ENCODE measurements at regions not wholly inside any gene's neighbourhood (a gene's known extent, or its start where the extent isn't known, plus 50 kb on each side); places are given as distances from the start of the nearest gene placed in this dataset.
A peak's percentile ranks its signal among the peaks of the same experiment; 100 is the strongest.

- H2AFZ ChIP-seq (ENCODE audit: low read length): no peak overlapping the region
- H4K20me1 ChIP-seq (ENCODE audit: control insufficient read depth, insufficient read depth, insufficient read length): no peaks in the 10 kb centered on the region
Measured at GRCh38 chr10:52466464-52466863, 152.4 kb downstream of the DKK1 start.

More at GRCh38 chr10:52466464-52466863, 152.4 kb downstream of the DKK1 start:
- no peak overlapping the region for H2BK20ac ChIP-seq (ENCODE audit: low read depth, low read length, poor library complexity, severe bottlenecking)
- H3K56ac ChIP-seq (ENCODE audit: insufficient read length, low read depth, low read length): no peak overlapping the region
- no peaks in the 10 kb centered on the region for H3K9me3 ChIP-seq (ENCODE audit: control insufficient read depth, low read depth, low read length)
- Mint-ChIP-seq H3K27me3 (ENCODE audit: low read depth) (no peaks in the 10 kb centered on the region), H3K4me1 (peaks cover 20 to 26% of the 10 kb centered on the region in 2 experiments), H3K4me3 (no peak overlapping the region), H3K27ac (no peak overlapping the region), H3K9me3 (peaks cover 0 to 3% of the 10 kb centered on the region in 2 experiments; a peak in 1 of 5 replicates), H3K36me3 (ENCODE audit: insufficient read depth in 1 of 3, low read depth in 3 of 3) (0 out of 7 replicates have a peak, but pooled peaks cover 0 to 3% (median 0%) of the 10 kb centered on the region in 3 experiments)
- no peak overlapping the region for H3K4ac ChIP-seq (ENCODE audit: low read depth, low read length)
- no peak overlapping the region for H3K9ac ChIP-seq (ENCODE audit: extremely low read depth, insufficient read length, low read length)
- WGBS (ENCODE audit: extremely low coverage, insufficient read length, low lambda C conversion rate): no CpG with 5 or more reads among the region's 5 CpGs
- no peak overlapping the region for H2BK12ac ChIP-seq (ENCODE audit: insufficient read length, low read depth, low read length)
- H3K27me3 ChIP-seq (ENCODE audit: insufficient read depth, low read length): no peaks in the 10 kb centered on the region
- H4K91ac ChIP-seq (ENCODE audit: insufficient read length, low read depth, low read length): no peak overlapping the region
- H3K79me2 ChIP-seq (ENCODE audit: insufficient read depth, low read length): no peaks in the 10 kb centered on the region
- no peak for DNase-seq
- H3K23me2 ChIP-seq (ENCODE audit: insufficient read length, low read depth, low read length, poor library complexity, severe bottlenecking): no peaks in the 10 kb centered on the region
- TF ChIP-seq, protein P1, sequence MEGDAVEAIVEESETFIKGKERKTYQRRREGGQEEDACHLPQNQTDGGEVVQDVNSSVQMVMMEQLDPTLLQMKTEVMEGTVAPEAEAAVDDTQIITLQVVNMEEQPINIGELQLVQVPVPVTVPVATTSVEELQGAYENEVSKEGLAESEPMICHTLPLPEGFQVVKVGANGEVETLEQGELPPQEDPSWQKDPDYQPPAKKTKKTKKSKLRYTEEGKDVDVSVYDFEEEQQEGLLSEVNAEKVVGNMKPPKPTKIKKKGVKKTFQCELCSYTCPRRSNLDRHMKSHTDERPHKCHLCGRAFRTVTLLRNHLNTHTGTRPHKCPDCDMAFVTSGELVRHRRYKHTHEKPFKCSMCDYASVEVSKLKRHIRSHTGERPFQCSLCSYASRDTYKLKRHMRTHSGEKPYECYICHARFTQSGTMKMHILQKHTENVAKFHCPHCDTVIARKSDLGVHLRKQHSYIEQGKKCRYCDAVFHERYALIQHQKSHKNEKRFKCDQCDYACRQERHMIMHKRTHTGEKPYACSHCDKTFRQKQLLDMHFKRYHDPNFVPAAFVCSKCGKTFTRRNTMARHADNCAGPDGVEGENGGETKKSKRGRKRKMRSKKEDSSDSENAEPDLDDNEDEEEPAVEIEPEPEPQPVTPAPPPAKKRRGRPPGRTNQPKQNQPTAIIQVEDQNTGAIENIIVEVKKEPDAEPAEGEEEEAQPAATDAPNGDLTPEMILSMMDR (conservative IDR thresholded peaks at IDR 0.05): no peak
- H4K8ac ChIP-seq (replicated peaks; ENCODE audit: insufficient read length, low read depth, low read length): no peak overlapping the region
- no peak overlapping the region for H4K5ac ChIP-seq (ENCODE audit: insufficient read length, low read depth, low read length)
- no peak overlapping the region for H3K4me2 ChIP-seq (ENCODE audit: insufficient read depth, insufficient read length, low read length)
- H3K4me1 ChIP-seq (ENCODE audit: insufficient read depth, low read length): peaks cover 5% of the 10 kb centered on the region; the same call in 1 of the 2 replicates
- no peak overlapping the region for H2BK120ac ChIP-seq (ENCODE audit: low read depth, low read length, poor library complexity, severe bottlenecking)
- no peak overlapping the region for H3K18ac ChIP-seq (ENCODE audit: insufficient read length, low read depth, low read length)
- H2BK15ac ChIP-seq (ENCODE audit: low read depth, low read length): peak overlapping the region; percentile 49; the same call in 1 of the 2 replicates
- no peaks in the 10 kb centered on the region for H3K79me1 ChIP-seq (ENCODE audit: insufficient read depth, low read depth, low read length, poor library complexity, severe bottlenecking)
- H3T11ph ChIP-seq (ENCODE audit: low read length): no peak overlapping the region
- no peak overlapping the region; the same call in 1 of the 2 replicates for H3K14ac ChIP-seq (ENCODE audit: insufficient read depth, low read length)
- no peak overlapping the region for H2BK5ac ChIP-seq (ENCODE audit: insufficient read length, low read length)
- H3K23ac ChIP-seq (ENCODE audit: insufficient read length, low read depth, low read length): no peak overlapping the region
- H3K27ac ChIP-seq (ENCODE audit: insufficient read length, low read depth, low read length): no peak overlapping the region
- H2AK5ac ChIP-seq (ENCODE audit: insufficient read length, low read length): no peak overlapping the region
